Neural cell (in vitro differentiated cells): ENCODE measurements at regions not wholly inside any gene's neighbourhood (a gene's known extent, or its start where the extent isn't known, plus 50 kb on each side); places are given as distances from the start of the nearest gene placed in this dataset.

Experiments
- EP300 ChIP-seq: fragments of 450-650 bp; conservative IDR thresholded peaks from 2 replicates; pipeline ENCODE4 v1.6.1; 2014; ENCODE audit warnings: antibody characterized with exemption, mild to moderate bottlenecking, moderate library complexity; ENCODE audit not compliant: poor library complexity, severe bottlenecking
- EZH2 ChIP-seq: fragments of 200-600, 300-800 bp; shearing (Covaris generic), sonication (generic); IDR thresholded peaks from 2 replicates; pipeline ENCODE4 v1.6.1; 2014; ENCODE audit warnings: antibody characterized with exemption, low read length, borderline replicate concordance, mild to moderate bottlenecking; ENCODE audit not compliant: insufficient read depth, poor library complexity, severe bottlenecking
- POLR2AphosphoS5 ChIP-seq: IDR thresholded peaks from 2 replicates; pipeline ENCODE4 v1.6.1; 2012
- RAD21 ChIP-seq: fragments of 450-650 bp; conservative IDR thresholded peaks from 2 replicates; pipeline ENCODE4 v1.6.1; 2014; ENCODE audit warnings: antibody characterized with exemption, mild to moderate bottlenecking, moderate library complexity
- REST ChIP-seq: IDR thresholded peaks from 2 replicates; pipeline ENCODE4 v1.6.1; 2012; ENCODE audit warnings: borderline replicate concordance
- TF ChIP-seq, protein P1 (sequence below): fragments of 450-650 bp; IDR thresholded peaks from 2 replicates; pipeline ENCODE4 v1.5.1; 2014; ENCODE audit warnings: antibody characterized with exemption, mild to moderate bottlenecking, moderate library complexity; ENCODE audit not compliant: poor library complexity, severe bottlenecking

GRCh38 chr16:22664561-22664997 is 149.4 kb upstream of the HS3ST2 start:
- TF ChIP-seq RAD21: no peak
- no peak for TF ChIP-seq EZH2
- TF ChIP-seq, protein P1, sequence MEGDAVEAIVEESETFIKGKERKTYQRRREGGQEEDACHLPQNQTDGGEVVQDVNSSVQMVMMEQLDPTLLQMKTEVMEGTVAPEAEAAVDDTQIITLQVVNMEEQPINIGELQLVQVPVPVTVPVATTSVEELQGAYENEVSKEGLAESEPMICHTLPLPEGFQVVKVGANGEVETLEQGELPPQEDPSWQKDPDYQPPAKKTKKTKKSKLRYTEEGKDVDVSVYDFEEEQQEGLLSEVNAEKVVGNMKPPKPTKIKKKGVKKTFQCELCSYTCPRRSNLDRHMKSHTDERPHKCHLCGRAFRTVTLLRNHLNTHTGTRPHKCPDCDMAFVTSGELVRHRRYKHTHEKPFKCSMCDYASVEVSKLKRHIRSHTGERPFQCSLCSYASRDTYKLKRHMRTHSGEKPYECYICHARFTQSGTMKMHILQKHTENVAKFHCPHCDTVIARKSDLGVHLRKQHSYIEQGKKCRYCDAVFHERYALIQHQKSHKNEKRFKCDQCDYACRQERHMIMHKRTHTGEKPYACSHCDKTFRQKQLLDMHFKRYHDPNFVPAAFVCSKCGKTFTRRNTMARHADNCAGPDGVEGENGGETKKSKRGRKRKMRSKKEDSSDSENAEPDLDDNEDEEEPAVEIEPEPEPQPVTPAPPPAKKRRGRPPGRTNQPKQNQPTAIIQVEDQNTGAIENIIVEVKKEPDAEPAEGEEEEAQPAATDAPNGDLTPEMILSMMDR: no peak
- TF ChIP-seq POLR2AphosphoS5: no peak
- no peak for TF ChIP-seq EP300
- no peak for TF ChIP-seq REST
